GM21515 (cell line): ENCODE measurements at regions not wholly inside any gene's neighbourhood (a gene's known extent, or its start where the extent isn't known, plus 50 kb on each side); places are given as distances from the start of the nearest gene placed in this dataset.

Experiments
- ATAC-seq: cut with Tn5 transposase; IDR thresholded peaks from one replicate; pipeline ENCODE4 v1.9.1; 2021; ENCODE audit not compliant: unreplicated experiment

DNA sequence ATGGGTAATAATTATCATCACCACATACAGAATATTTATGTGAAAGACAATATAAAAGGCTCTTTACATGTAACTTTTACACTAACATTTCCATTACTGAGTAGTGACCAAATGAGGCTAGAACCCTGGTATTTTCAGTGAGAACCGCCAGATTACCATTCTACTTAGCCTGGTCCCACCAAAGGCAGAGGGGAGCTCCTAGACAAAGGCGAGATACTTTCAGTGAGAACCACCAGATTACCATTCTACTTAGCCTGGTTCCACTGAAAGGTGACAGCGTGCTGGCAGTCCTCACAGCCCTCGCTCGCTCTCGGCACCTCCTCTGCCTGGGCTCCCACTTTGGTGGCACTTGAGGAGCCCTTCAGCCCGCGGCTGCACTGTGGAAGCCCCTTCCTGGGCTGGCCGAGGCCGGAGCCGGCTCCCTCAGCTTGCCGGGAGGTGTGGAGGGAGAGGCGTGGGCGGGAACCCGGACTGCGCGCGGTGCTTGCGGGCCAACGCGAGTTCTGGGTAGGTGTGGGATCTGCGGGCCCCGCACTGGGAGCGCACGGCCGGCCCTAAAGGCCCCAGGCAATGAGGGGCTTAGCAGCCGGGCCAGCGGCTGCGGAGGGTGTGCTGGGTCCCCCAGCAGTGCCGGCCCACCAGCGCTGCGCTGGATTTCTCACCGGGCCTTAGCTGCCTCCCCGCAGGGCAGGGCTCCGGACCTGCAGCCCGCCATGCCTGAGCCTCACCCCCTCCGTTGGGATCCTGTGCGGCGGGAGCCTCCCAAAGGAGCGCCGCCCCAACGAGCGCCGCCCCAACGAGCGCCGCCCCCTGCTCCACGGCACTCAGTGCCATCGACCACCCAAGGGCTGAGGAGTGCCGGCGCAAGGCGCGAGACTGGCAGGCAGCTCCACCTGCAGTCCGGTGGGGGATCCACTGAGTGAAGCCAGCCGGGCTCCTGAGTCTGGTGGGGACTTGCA is 1276.1 kb downstream of the PCDH7 start:
- ATAC-seq = no peak

- no peak for ATAC-seq
These were observed 1278.6 kb downstream of the PCDH7 start for GRCh38 chr4:31998807-31999206.

DNA sequence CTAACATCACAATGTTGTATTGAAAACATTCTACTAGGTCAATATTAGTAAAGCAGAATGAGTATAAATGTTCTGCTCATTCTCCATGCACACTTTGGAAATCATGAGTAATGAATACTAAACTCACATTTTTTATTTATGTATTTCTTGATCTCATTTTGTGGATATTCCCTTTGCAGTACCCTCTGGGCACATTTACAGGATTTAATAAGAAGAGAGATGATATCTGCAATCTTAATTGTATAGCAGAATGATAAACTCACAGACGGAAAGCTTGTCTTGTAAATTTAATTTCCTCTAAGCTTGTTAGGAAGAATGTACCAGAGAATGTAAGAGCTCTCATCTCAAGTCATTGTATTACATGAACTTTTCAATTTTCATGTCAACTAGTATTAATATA is 1279.7 kb downstream of the PCDH7 start:
- no peak for ATAC-seq

DNA sequence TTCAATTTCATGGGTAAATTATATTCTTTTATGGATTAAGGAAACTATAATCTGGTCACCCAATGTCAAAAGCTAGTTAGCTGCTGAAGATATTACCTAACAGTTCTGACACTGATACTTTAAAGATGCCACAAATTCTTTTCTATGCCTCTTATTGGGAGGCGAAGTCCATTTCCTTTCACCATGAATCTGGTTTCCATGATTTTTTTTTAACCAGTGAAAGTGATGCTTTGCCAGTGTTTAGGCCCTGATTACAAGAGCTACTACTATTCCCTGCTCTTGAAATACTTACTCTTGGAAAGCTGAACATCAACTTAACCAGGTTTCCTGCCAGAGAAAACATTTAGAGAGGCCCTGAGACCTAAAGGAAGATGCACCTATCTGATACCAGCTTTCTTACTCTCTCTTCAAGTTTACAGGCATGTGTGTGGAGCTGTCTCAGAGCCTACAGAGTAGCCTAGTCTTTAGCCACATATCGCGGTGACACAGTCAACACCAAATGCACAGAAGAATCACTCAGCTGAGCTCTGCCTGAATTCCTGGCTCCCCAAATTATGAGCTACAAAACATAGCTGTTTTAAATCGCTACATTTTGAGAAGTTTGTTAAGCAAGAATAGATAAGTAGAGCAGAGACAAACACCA is 1280.8 kb downstream of the PCDH7 start:
- ATAC-seq = no peak

GRCh38 chr4:32002037-32002747 is 1282.0 kb downstream of the PCDH7 start:
- ATAC-seq = no peak

- ATAC-seq = no peak
These were observed 1283.4 kb downstream of the PCDH7 start for GRCh38 chr4:32003548-32003947.

DNA sequence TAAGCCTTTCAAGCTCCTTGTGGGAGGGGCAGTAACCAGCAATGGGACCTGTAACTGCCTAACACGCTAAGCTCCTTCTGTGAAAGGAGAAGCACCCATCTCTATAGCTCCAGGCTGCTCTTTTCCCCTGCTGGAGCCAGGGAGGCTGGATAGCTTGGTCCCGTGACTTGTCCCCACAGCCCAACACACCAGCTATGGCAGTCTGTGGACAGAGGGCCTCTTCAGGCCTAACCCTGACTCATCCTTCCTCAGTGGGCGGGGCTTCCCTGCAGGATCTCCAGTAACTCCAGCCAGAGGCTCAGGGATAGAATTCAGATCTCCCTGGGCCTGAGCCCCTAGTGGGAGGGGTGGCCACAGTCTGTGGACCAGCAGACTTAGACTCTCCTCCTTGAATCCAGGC is 1290.1 kb downstream of the PCDH7 start:
- no peak for ATAC-seq

- ATAC-seq = no peak
These were observed 1301.9 kb downstream of the PCDH7 start for GRCh38 chr4:32022071-32022470.

DNA sequence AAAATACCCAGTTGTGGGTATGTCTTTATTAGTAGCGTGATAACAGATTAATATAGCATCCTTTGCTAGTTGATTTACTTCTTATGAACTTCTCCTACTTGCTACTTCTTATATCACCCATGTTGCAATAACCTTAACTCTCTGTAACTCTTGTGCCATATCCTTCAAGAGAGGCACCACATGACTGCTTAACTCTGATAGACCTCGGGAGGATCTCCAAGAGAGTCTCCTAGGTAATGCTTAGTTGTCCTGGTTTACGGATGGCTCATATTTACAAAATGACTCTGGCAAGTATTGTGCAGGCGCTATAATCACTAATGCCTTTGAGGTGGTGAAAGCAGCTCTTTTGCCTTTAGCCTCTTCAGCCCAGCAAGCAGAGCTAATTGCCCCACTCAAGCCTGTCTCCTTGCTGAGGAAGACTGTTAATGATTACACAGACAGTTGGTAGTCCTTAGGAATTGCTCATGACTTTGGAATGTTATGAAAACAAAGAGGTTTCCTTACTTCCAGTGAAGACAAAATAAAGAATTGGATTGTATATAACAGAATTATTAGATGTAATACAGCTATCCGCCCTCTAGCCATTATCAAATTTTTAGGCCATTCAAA is 1305.8 kb downstream of the PCDH7 start:
- no peak for ATAC-seq

- ATAC-seq = no peak
These were observed 1310.2 kb downstream of the PCDH7 start for GRCh38 chr4:32030406-32030805.

- no peak for ATAC-seq
These were observed 1310.9 kb downstream of the PCDH7 start for GRCh38 chr4:32031026-32031425.

DNA sequence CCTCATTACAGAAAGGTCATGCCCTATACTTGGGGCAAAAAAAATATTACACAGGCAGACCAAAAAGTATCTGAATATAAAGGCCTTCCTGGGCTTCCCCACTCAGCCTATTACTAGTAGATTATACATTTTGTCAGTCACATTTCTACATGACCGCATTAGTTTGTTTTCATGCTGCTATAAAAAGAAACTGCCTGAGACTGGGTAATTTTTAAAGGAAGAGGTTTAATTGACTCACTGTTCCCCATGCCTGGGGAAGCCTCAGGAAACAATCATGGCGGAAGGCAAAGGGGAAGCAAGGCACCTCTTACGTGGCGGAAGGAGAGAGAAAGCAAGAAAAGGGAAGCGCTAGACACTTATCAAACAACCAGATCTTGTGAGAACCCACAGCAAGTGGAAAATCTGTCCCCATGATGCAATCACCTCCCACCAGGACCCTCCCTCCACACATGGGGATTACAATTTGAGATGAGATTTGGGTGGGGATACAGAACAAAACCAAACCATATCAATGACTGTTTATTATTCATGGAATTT is 1312.0 kb downstream of the PCDH7 start:
- no peak for ATAC-seq

GRCh38 chr4:32037399-32037798 is 1317.2 kb downstream of the PCDH7 start:
- no peak for ATAC-seq

DNA sequence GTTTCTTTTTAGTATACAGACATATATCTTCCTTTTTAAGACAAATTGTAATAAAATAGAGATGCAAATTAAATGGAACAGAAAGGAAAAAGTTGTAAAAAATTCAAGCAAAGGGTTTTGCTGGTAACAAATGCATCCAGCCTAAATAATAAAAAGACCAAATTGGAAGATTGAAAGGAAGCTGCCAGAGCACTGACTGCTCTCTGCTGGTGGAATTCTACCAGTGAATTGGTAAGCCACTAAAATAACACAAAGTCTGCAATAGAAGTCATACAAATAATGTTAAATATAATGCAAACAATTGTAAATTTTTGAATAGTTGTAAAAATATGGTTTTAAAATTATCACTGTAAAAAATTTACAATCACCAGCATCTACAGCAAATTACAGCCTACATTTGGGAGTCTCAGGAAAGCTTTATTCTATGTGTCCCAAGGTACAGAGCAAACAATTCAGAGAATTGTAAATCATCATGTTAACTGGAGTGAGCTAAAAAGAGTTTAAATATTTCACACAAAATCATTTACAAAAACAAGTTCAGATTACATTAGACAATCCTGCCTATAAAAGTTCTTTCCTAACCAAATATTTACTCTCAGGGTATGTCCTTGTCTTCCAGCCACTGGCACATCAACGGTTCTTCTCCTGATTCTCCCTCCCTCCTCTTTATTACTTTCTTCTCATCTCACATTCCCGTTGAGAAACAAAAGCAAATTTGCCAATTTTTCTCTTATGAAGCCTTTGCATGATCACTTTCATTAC is 1322.5 kb downstream of the PCDH7 start:
- no peak for ATAC-seq

DNA sequence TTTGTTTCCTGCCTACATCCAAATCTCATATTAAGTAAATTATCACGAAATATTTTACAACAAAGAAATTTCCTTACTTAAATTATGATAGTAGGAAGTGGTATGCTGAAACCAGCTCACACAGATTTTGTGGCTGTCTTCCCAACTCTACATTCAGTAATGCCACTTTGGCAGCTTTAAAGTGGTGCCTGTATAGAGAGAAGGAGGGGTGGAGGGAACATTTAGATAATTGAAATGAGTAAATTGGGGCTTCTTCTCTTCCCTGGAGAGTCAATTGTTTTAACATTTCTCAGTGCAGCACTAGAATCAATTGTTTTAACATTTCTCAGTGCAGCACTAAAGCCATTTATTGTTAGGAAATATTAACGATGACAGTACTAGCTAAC is 1323.1 kb downstream of the PCDH7 start:
- ATAC-seq = no peak

GRCh38 chr4:32061916-32062315 is 1341.7 kb downstream of the PCDH7 start:
- ATAC-seq = no peak

GRCh38 chr4:32073542-32073941 is 1353.4 kb downstream of the PCDH7 start:
- ATAC-seq = no peak

GRCh38 chr4:32087211-32087610 is 1367.0 kb downstream of the PCDH7 start:
- no peak for ATAC-seq

GRCh38 chr4:32094987-32095386 is 1374.8 kb downstream of the PCDH7 start:
- no peak for ATAC-seq

GRCh38 chr4:32102896-32103295 is 1382.7 kb downstream of the PCDH7 start:
- no peak for ATAC-seq
